ENCODE measurements at regions not wholly inside any gene's neighbourhood (a gene's known extent, or its start where the extent isn't known, plus 50 kb on each side); places are given as distances from the start of the nearest gene placed in this dataset.

DNA sequence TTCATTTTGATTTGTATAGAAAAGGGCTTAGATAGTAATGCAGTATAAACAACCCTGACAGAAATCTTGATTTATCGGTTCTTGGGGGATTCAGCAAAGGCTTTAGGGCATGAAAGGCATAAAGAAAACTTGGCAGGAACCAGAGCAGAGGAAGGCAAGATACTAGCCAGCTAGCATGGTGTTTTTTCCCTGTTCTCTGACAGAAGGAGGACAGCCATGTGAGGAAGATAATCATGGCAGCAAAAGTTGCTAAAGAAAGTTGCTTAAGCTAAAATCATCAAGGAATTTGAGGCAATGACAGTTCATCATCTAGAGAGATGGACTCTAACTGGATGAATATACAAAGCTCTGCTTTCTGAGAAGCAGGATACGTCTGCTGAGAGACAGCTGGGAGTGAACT lies 294.1 kb downstream of the KCNRG start:
- DNase-seq = no peak

DNA sequence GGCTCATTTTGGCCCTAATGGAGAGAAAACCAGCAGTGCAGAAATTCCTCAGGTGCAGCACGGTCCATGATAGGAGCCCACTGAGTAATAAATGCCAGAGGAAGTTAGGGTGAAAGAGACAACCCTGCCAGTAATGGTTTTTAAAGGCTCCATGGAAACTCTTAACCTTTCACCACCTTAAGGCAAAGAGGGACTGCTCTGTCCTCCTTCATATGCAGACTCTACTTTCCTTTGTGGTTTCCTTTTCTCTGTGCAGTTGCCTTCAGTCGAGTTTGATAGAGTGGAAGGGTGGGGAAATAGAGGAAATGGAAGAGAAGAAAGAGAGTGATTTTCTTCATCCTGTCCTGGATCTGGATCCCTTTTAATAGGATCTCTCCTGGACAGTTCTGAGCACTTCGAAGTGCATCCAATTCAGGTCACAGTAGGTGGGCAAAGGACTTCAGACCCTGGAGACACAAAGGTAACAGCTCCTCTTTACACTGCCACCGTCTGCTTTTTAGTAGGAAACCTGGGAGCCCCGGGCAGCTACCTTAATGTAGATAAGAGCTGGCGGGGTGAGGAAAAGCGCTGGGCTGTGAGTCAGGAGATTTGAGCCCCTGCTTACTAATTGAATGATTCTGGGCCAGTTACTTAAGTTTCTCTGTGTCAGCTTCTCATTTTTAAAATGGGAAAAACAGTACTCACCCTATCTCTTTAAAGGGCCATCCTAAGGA lies 294.8 kb downstream of the KCNRG start:
- no peak for DNase-seq

DNA sequence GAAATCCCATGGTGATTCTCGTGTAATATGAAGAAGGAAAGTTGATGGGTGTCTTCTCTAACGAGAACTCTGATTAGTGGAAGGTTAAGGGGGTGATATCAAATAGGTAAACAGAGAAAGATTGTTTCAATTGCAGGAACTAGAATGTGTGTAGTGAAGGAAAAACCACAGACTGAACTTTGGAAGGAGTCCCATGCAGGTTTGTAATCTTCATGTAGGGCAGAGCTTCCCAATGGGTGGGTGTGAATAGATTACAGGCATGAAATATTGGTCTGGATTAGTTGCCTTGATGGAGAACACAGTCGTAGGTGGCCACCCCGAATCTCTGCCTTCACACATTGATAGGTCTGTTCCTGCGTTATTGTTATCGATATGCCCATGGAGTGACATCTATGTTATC lies 295.5 kb downstream of the KCNRG start:
- DNase-seq = no peak

DNA sequence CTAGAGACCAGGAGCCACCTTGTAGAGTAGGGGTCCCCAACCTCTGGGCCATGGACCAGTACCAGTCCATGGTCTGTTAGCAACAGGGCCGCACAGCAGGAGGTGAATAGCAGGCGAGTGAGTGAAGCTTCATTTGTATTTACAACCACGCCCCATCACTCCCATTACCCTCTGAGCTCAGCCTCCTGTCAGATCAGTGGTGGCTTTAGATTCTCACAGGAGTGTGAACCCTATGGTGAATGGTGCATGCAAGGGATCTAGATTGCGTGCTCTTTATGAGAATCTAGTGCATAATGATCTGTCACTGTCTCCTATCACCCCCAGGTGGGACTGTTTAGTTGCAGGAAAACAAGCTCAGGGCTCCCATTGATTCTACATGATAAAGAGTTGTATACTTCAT lies 303.6 kb downstream of the KCNRG start:
- no peak for DNase-seq

DNA sequence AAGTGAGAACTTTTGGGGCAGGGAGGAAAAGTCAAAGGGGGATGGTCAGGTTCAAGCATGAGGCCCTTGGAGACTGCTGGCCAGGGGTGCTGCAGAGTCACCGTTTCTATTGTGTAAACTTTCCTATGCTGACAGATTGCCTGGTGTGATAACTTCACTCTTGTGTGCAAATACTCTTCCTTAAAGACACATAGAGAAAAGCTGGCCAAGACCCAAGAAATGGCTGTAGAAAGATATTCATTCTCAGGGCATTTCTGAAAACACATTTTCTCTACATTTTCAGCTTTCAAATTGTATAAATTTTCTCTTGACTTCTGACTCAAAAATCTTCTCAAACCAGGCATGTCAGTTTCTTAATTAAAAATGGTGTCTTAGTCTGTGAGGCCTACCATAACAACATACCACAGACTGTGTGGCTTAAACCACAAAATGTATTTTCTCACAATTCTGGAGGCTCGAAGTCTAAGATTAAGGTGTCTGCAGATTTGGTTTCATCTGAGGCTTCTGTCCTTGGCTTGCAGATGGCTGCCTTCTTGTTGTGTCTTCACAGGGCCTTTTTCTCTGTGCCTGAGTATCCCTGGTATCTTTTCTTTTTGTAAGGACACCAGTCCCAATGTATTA lies 304.5 kb downstream of the KCNRG start:
- no peak for DNase-seq

DNA sequence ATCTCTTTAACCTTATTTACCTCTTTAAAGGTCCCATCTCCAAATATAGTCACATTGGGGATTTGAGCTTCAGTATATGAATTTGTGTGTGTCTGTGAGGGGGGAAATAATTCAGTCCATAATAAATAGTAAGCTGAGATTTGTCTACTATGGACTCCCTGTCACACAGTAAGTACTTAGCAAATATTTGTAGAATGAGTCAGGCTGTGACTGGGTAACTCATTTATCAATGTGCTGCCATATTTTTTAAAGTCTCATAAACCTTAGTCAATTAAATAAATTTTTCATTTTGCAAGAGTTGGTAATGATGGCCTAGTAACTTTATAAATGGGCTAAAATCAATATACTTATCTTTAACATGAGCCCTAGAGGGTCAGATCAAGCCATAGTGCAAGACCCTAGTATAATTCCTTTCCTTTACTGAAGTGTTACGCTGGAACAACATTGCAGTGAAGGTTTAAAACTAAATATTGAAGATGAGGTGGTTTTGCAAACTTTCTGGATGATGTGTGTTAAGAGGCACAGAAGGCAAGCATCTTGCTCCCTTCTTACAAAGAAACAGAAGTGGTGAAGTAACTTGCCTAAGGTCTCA lies 305.1 kb downstream of the KCNRG start:
- no peak for DNase-seq

DNA sequence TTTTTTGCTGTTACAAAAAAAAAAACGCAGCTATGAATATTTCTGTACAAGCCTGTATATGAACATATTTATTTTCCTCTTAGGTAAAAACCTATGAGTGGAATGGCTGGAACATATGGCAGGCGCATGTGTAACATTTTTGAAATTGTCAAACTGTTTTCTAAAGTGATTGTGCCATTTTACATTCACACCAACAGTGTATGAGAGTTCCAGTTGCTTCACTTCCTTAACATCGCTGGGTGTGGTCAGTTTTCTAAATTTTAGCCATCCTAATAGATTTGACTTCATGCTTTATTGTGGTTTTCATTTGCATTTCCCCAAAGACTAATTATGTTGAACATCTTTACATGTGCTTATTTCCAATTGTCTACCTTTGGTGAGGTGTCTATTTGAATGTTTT lies 306.8 kb downstream of the KCNRG start:
- no peak for DNase-seq

DNA sequence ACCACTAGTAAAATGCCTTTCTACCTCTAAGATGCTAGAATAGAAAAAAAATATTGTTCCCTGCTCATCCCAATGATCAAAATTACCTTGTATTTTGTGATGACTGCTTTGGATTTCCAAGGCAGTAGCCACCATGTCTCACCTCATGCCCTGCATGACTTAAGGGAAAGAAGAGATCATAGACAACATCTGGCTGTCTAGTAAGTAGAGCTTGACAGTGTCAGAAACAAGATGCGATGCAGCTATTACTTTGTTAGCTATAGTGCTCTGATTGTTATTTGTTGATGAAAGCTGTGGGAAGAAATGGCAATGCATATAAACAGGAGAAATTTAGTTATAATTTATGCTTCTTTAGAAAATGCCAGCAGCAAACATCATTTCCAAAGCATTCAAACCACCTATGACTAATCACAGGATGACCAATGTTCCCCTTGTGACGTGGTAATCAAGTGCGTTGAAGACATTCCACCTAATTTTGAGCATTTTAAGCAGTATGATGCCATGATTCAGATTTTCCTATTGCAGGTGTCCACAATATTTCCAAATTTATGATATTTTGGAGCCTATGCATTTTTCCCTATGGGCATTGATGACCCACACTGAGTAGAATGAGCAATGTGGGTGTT lies 308.3 kb downstream of the KCNRG start:
- no peak for DNase-seq

DNA sequence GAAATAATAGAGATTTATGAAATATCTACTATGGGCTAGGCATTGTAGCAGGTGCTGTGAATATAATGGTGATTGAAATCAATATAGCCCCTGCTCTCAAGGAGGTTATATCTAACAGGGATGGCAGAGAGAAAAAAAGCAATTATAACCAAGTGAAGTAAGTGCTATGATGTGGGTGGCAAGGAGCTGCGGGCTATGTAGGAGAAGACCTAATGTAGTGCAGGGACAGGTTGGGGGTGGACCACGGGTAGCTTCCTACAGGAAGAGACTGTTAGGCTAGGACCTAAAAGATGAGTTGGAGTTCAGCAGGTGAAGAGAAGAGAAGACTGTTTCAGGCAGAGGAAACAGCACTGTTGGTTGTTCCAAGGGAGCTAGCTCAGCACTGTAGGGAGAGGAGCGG lies 311.0 kb downstream of the KCNRG start:
- no peak for DNase-seq

DNA sequence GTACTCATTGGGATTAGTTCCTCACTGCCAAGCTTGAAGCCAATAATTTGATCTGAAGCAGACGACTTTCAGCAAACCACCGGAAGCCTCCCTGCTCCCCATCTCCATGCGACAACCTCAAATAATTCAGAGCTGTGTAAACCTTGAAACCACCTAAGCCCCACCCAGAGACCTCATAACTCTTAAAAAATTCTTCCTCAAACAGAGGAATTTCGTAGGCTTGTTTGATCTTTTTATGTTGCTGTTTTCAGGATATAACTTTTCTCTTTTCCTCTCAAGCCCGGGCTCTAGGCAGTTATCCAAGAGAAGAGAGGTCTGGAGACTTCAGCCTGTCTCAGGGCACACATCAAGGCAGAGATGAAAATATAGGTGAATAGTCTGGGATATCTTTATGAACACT lies 311.6 kb downstream of the KCNRG start:
- DNase-seq = no peak

DNA sequence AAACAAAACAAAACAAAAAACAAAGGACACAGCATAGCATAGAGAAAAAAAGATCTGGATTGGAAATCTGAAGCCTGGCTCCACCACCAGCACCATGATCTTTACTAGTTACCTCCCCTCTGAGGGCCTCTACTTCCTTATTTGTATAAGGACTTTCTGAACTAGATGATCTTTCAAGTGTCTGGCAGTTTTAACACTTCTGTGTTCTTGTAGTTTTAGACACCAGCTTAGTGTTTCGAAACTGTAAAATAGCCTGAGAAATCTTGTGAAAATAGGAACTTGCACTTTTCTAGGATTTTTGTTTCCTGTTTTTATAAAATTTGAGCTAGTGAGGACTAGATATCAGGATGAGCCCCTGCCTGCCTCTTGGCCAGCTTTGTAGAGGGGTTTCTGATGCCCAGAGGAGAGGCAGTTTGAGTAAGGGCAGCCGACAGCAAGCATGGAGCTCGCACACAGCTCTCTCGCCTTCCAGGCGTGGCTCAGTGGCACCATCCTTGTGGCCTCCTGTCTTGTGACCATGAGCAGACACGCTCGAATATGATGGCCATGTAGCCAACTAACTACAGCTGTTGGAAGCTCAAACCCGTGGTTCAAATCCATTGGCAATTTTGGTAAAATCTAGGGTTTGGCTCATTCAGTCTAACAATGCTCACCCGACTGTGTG lies 319.0 kb downstream of the KCNRG start:
- DNase-seq = peak in 2 of 58 donors; percentile 3 to 34

DNA sequence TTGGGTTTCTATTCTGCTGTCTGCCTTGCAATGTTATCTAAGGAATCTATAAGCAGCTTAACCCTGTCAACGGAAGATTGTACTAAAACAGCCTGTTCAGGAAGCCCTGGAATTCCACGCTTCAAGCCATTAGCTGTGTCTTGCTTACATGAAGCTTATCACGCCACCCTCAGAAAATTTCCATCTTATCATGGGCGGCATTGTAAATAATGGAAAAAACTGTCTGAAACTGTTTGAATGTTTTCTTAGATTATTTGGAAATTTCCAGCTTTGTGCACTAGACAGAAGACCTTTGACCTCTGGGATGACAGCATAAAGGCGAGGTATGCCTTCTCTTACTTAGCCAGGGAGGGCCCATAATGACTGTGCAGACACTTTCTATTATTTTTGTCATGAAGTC lies 319.7 kb downstream of the KCNRG start:
- no peak for DNase-seq

DNA sequence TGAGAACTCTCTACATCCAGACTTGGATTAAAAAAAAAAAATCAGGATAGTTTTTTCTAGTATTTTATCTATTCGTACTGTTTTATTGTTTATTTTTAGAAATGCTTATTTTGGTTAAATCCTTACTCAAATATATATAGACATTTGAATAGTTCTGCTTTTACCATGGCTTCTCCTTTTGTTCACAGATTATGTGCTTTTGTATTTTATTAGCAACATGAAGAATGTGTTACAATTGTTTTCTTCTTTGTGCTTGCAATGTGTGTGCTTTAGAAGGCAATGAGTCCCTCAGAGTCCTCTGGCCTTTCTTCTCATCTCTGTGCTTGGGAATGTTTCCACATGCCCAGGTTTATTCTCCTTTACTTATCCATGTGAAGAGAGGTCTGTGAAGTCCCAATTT lies 324.0 kb downstream of the KCNRG start:
- DNase-seq = no peak

DNA sequence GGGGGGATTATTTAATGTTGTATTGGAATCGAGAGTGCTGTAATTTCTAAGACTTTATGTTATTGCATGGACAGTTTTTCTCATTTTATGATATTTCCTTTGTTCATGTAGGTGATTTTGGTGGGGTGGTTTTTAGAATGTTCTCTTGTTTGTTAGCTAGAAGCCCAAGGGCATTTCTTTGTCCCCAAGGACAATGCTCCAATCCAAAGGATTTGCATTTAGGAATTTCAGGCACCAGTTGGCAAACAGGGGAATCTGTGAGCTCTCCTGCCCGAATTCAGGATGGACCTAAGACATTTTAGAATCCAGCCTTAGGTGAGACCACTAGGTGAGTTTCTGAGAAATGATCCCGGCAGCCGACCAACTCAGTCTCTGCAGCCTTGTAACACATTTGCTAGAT lies 324.9 kb downstream of the KCNRG start:
- no peak for DNase-seq

DNA sequence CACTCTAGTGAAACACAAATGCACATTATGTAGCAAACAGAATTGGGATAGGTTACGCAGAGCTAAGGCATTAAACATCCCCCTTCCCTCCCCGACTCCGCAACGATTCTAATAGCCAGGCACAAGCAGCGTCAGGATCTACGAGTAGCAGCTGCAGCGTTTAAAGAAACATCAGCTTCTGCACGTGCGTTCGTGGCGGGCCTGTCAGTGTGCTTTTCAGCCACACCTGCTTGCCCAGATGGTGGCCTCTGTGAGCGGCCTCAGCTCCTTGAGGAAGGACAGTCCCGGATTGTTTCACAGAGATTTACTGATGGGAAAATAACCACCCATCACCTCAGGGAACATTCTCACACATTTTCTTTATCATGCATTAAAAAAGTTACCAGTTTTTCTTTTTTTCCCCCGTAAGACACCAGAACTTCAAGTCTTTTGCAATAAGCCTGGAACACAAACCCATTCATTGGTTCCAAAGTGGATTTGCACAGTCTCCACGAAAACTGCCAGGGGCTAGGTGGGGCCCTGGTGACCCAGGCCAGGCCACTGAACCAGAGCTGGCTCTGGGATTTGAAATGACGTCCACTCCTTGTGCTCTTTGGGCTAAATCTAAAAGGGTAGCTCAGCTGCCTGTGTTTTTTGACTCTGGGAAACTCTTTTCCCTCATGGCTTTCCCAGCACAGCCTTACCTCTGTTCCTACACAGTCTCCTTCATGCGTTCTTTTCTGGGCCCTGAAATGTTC lies 325.5 kb downstream of the KCNRG start:
- DNase-seq = peak in 1 of 58 donors; percentile 7

DNA sequence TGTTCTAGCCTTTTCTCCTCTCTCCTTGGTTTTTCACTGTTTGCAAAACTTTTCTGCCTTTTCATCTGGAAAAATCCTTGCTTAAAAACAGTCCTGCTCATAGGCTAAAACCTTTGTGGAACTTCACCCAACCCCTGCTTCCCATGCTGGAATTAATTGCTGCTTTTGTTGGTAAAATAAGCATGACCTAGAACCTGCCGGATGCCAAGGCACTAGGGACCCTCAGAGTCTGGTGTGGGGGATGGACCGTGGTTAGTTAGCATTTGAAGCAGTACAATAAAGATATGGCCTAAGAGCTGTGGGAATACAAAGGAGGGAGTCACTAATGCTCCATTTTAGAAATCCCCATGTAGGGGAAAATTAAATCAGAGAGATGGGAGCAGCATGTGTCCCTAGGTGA lies 326.3 kb downstream of the KCNRG start:
- DNase-seq = no peak

DNA sequence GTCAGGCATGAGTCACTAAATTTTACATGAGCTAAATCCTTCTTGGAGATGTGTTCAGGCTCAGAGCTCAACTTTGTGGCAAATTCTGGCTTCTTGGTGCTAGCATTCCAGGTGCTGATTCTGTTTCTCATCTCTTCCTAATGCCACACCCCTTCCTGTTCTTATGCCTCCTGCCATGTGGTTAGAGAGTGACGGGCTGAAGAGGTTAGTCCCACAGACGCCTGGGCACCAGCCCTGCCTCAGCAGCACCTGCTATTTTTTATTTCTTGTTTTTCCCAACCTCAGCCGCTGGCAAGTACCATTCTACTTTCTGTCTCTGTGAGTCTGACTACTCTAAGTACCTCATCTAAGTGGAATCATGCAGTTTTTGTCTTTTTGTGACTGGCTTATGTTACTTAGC lies 329.5 kb downstream of the KCNRG start:
- DNase-seq = no peak

DNA sequence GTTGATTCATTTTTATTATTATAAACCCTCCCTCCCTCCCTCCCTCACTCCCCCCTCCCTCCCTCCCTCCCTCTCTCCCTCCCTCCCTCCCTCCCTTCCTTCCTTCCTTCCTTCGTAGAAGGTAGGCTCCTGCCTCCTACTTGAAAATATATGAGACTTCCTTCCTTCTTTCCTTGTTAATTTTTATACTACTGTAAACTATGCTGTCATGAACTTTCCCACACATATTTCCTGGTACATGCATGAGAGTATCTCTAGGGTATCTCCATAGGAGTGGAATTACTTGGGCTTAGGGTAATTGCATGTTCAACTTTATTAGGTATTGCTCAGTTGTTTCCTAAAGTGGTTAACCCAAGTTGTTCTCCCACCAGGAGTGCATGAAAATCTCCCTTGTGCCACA lies 330.6 kb downstream of the KCNRG start:
- DNase-seq = no peak

DNA sequence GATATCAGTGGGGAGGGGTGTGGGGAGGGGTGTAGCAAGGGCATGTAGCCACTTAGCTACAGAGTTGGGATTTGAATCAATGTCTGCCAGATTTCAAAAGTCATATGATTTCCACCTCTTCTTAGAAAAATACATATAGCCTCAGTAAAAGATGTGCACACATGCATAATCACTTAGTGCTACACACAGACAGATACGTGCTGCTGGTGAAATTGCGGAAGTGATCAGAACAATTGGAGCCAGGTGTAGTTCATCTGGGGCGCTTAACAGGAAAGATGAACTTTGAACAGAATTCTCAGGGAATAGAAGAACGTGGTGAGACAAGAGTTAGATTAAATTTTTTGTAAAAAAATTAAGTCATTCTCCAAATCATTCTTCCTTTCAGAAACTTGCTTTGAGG lies 333.1 kb downstream of the KCNRG start:
- no peak for DNase-seq

DNA sequence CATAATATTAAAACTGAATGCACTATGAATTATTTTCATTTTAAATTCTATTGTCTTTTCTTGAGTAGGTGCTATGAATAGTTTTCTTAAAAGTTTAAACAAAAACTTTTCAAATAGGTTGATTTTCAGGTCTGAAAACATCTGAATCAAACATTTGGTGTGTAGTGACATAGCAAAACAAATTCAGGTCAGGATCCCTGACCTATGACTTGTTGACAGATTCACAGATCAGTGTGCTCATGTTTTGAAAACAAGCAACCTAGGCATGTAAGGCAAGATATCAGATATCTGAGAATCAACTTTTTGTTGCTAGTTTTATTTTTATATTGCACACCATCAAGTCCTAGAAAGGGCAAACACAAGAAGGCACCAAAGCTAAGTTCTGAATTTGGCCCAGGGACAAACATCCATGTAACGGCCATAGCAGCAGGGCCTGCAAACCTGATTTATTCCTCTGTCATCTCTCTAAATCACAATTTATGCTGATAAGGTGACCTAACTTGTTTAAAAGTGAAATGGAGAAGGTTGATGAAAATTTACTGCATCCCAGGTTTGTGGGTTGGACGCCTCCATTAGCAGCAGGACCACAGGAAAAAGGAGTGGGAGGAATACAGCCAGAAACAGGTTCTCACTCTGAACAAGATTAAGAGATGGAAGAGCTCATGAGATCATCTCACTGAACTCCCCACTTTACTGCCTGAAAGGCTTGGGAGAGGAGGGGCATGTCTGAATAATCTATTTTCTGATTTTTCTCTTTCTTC lies 337.7 kb downstream of the KCNRG start:
- no peak for DNase-seq

All from anterior cingulate cortex (tissue), 58 donors.